ENCODE measurements at regions not wholly inside any gene's neighbourhood (a gene's known extent, or its start where the extent isn't known, plus 50 kb on each side); places are given as distances from the start of the nearest gene placed in this dataset.

- H3K4me3 Mint-ChIP-seq, result no peak overlapping the region
- peaks cover 5% of the 10 kb centered on the region for H3K27me3 Mint-ChIP-seq
- H3K4me1 Mint-ChIP-seq, result no peaks in the 10 kb centered on the region
- no peaks in the 10 kb centered on the region for H3K36me3 Mint-ChIP-seq
- no peaks in the 10 kb centered on the region for H3K9me3 Mint-ChIP-seq
- H3K27ac Mint-ChIP-seq, result no peak overlapping the region
These were observed 103.4 kb downstream of the IL20RB start for GRCh38 chr3:137061186-137061585.

GRCh38 chr3:137062250-137062649 is 104.5 kb downstream of the IL20RB start:
- Mint-ChIP-seq H3K4me1 (no peaks in the 10 kb centered on the region), H3K9me3 (no peaks in the 10 kb centered on the region), H3K27ac (no peak overlapping the region), H3K27me3 (peaks cover 3% of the 10 kb centered on the region), H3K36me3 (no peaks in the 10 kb centered on the region), H3K4me3 (no peak overlapping the region)

- no peaks in the 10 kb centered on the region for H3K27me3 Mint-ChIP-seq
These were observed 107.6 kb downstream of the IL20RB start for GRCh38 chr3:137065381-137065780.

GRCh38 chr3:137066092-137066491 is 108.3 kb downstream of the IL20RB start:
- H3K36me3 Mint-ChIP-seq, result no peaks in the 10 kb centered on the region
- no peak overlapping the region for H3K27ac Mint-ChIP-seq
- H3K4me1 Mint-ChIP-seq, result no peaks in the 10 kb centered on the region
- H3K4me3 Mint-ChIP-seq, result no peak overlapping the region
- no peaks in the 10 kb centered on the region for H3K27me3 Mint-ChIP-seq
- no peaks in the 10 kb centered on the region for H3K9me3 Mint-ChIP-seq

More at GRCh38 chr3:137065381-137065780, 107.6 kb downstream of the IL20RB start:
- H3K27ac Mint-ChIP-seq, result no peak overlapping the region
- H3K36me3 Mint-ChIP-seq, result no peaks in the 10 kb centered on the region
- no peaks in the 10 kb centered on the region for H3K9me3 Mint-ChIP-seq
- no peaks in the 10 kb centered on the region for H3K4me1 Mint-ChIP-seq
- no peak overlapping the region for H3K4me3 Mint-ChIP-seq

- Mint-ChIP-seq H3K27me3 (peaks cover 5% of the 10 kb centered on the region), H3K36me3 (no peaks in the 10 kb centered on the region), H3K4me3 (no peak overlapping the region), H3K27ac (no peak overlapping the region), H3K9me3 (no peaks in the 10 kb centered on the region), H3K4me1 (no peaks in the 10 kb centered on the region)
These were observed 113.3 kb downstream of the IL20RB start for GRCh38 chr3:137071104-137071503.

GRCh38 chr3:137075020-137075419 is 117.2 kb downstream of the IL20RB start:
- Mint-ChIP-seq H3K9me3 (no peaks in the 10 kb centered on the region), H3K4me3 (no peak overlapping the region), H3K27ac (no peak overlapping the region), H3K27me3 (peaks cover 11% of the 10 kb centered on the region), H3K36me3 (no peaks in the 10 kb centered on the region), H3K4me1 (no peaks in the 10 kb centered on the region)

GRCh38 chr3:137078040-137078439 is 120.3 kb downstream of the IL20RB start:
- Mint-ChIP-seq H3K9me3 (no peaks in the 10 kb centered on the region), H3K4me1 (no peaks in the 10 kb centered on the region), H3K4me3 (no peak overlapping the region), H3K27me3 (peaks cover 13% of the 10 kb centered on the region), H3K36me3 (no peaks in the 10 kb centered on the region), H3K27ac (no peak overlapping the region)

GRCh38 chr3:137079571-137079970 is 121.8 kb downstream of the IL20RB start:
- no peaks in the 10 kb centered on the region for H3K4me1 Mint-ChIP-seq
- no peak overlapping the region for H3K4me3 Mint-ChIP-seq
- H3K27ac Mint-ChIP-seq, result no peak overlapping the region
- H3K27me3 Mint-ChIP-seq, result peaks cover 17% of the 10 kb centered on the region
- no peaks in the 10 kb centered on the region for H3K9me3 Mint-ChIP-seq
- H3K36me3 Mint-ChIP-seq, result no peaks in the 10 kb centered on the region

GRCh38 chr3:137081711-137082110 is 123.9 kb downstream of the IL20RB start:
- H3K4me3 Mint-ChIP-seq, result no peak overlapping the region
- peaks cover 8% of the 10 kb centered on the region for H3K27me3 Mint-ChIP-seq
- no peak overlapping the region for H3K27ac Mint-ChIP-seq
- H3K4me1 Mint-ChIP-seq, result no peaks in the 10 kb centered on the region
- H3K36me3 Mint-ChIP-seq, result no peaks in the 10 kb centered on the region
- H3K9me3 Mint-ChIP-seq, result no peaks in the 10 kb centered on the region

GRCh38 chr3:137082763-137083162 is 125.0 kb downstream of the IL20RB start:
- Mint-ChIP-seq H3K27me3 (peaks cover 6% of the 10 kb centered on the region), H3K27ac (no peak overlapping the region), H3K36me3 (no peaks in the 10 kb centered on the region), H3K4me1 (no peaks in the 10 kb centered on the region), H3K9me3 (no peaks in the 10 kb centered on the region), H3K4me3 (no peak overlapping the region)

GRCh38 chr3:137083332-137083731 is 125.5 kb downstream of the IL20RB start:
- Mint-ChIP-seq H3K27me3 (peaks cover 6% of the 10 kb centered on the region), H3K27ac (no peak overlapping the region), H3K36me3 (no peaks in the 10 kb centered on the region), H3K9me3 (no peaks in the 10 kb centered on the region), H3K4me1 (no peaks in the 10 kb centered on the region), H3K4me3 (no peak overlapping the region)

- H3K9me3 Mint-ChIP-seq, result no peaks in the 10 kb centered on the region
- H3K27ac Mint-ChIP-seq, result no peak overlapping the region
- no peaks in the 10 kb centered on the region for H3K4me1 Mint-ChIP-seq
- no peaks in the 10 kb centered on the region for H3K36me3 Mint-ChIP-seq
- peaks cover 6% of the 10 kb centered on the region for H3K27me3 Mint-ChIP-seq
- no peak overlapping the region for H3K4me3 Mint-ChIP-seq
These were observed 126.8 kb downstream of the IL20RB start for GRCh38 chr3:137084586-137084985.

- no peaks in the 10 kb centered on the region for H3K36me3 Mint-ChIP-seq
- H3K9me3 Mint-ChIP-seq, result no peaks in the 10 kb centered on the region
- no peak overlapping the region for H3K4me3 Mint-ChIP-seq
- no peak overlapping the region for H3K27ac Mint-ChIP-seq
- no peaks in the 10 kb centered on the region for H3K4me1 Mint-ChIP-seq
- H3K27me3 Mint-ChIP-seq, result peaks cover 14% of the 10 kb centered on the region
These were observed 139.6 kb downstream of the IL20RB start for GRCh38 chr3:137097386-137097785.

GRCh38 chr3:137097852-137098251 is 140.1 kb downstream of the IL20RB start:
- Mint-ChIP-seq H3K4me1 (no peaks in the 10 kb centered on the region), H3K9me3 (no peaks in the 10 kb centered on the region), H3K27me3 (peaks cover 10% of the 10 kb centered on the region), H3K27ac (no peak overlapping the region), H3K36me3 (no peaks in the 10 kb centered on the region), H3K4me3 (no peak overlapping the region)

- Mint-ChIP-seq H3K27me3 (peaks cover 10% of the 10 kb centered on the region), H3K27ac (no peak overlapping the region), H3K4me3 (no peak overlapping the region), H3K36me3 (no peaks in the 10 kb centered on the region), H3K9me3 (no peaks in the 10 kb centered on the region), H3K4me1 (no peaks in the 10 kb centered on the region)
These were observed 141.8 kb downstream of the IL20RB start for GRCh38 chr3:137099364-137100219.

GRCh38 chr3:137100326-137100725 is 142.5 kb downstream of the IL20RB start:
- no peaks in the 10 kb centered on the region for H3K9me3 Mint-ChIP-seq
- H3K27me3 Mint-ChIP-seq, result peaks cover 10% of the 10 kb centered on the region
- no peak overlapping the region for H3K4me3 Mint-ChIP-seq
- H3K36me3 Mint-ChIP-seq, result no peaks in the 10 kb centered on the region
- no peak overlapping the region for H3K27ac Mint-ChIP-seq
- H3K4me1 Mint-ChIP-seq, result no peaks in the 10 kb centered on the region

GRCh38 chr3:137103739-137104138 is 146.0 kb downstream of the IL20RB start:
- Mint-ChIP-seq H3K4me3 (no peak overlapping the region), H3K27me3 (peaks cover 4% of the 10 kb centered on the region), H3K9me3 (no peaks in the 10 kb centered on the region), H3K36me3 (no peaks in the 10 kb centered on the region), H3K4me1 (no peaks in the 10 kb centered on the region), H3K27ac (no peak overlapping the region)
